Tibial nerve (tissue), 3 donors: ENCODE measurements at regions not wholly inside any gene's neighbourhood (a gene's known extent, or its start where the extent isn't known, plus 50 kb on each side); places are given as distances from the start of the nearest gene placed in this dataset.

Source experiments
- POLR2A ChIP-seq, 2 donors: fragments of 450-650 bp; IDR thresholded peaks; one replicate each; pipeline ENCODE4 v1.6.1; 2017; ENCODE audit warnings: antibody characterized with exemption in 2 of 2, mild to moderate bottlenecking in 2 of 2, moderate library complexity in 2 of 2
- TF ChIP-seq, protein P1 (sequence below), 5 experiments: fragments of 200-600 bp in 3 of 5; fragments of 450-650 bp in 2 of 5; sonication (generic) in 3 of 5; IDR thresholded peaks; one replicate each; pipeline ENCODE4 v1.5.1; 2016 to 2019; ENCODE audit warnings: antibody characterized with exemption in 5 of 5, mild to moderate bottlenecking in 3 of 5, moderate library complexity in 2 of 5

DNA sequence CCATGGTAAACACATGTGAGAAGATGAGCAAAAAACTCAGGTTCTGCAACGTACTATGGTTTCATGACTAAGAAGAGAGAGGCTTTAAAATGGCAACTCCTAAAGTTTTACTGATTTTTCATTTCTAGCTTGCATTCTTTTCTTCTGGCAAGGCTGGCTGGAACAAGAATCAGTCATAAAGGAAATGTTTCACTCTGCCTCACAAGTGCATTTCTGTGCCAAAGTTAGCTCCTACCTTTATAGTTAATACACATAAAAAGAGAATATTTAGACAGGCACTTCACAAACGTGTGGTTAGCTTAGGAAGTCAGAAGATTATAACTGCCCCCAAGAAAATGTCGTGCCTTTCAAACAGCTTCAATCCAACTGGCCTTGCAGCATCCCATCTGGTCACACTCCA lies 417.1 kb upstream of the CDH11 start:
- TF ChIP-seq, protein P1, sequence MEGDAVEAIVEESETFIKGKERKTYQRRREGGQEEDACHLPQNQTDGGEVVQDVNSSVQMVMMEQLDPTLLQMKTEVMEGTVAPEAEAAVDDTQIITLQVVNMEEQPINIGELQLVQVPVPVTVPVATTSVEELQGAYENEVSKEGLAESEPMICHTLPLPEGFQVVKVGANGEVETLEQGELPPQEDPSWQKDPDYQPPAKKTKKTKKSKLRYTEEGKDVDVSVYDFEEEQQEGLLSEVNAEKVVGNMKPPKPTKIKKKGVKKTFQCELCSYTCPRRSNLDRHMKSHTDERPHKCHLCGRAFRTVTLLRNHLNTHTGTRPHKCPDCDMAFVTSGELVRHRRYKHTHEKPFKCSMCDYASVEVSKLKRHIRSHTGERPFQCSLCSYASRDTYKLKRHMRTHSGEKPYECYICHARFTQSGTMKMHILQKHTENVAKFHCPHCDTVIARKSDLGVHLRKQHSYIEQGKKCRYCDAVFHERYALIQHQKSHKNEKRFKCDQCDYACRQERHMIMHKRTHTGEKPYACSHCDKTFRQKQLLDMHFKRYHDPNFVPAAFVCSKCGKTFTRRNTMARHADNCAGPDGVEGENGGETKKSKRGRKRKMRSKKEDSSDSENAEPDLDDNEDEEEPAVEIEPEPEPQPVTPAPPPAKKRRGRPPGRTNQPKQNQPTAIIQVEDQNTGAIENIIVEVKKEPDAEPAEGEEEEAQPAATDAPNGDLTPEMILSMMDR (IDR thresholded peaks at IDR 0.05): no peak
- TF ChIP-seq POLR2A (IDR thresholded peaks at IDR 0.05): no peak
